ENCODE measurements at regions not wholly inside any gene's neighbourhood (a gene's known extent, or its start where the extent isn't known, plus 50 kb on each side); places are given as distances from the start of the nearest gene placed in this dataset.
"Not testable (repeated sequence)": the region's sequence is repeated elsewhere in the genome, so short reads cannot be mapped to it uniquely, and the experiment has no call there.

DNA sequence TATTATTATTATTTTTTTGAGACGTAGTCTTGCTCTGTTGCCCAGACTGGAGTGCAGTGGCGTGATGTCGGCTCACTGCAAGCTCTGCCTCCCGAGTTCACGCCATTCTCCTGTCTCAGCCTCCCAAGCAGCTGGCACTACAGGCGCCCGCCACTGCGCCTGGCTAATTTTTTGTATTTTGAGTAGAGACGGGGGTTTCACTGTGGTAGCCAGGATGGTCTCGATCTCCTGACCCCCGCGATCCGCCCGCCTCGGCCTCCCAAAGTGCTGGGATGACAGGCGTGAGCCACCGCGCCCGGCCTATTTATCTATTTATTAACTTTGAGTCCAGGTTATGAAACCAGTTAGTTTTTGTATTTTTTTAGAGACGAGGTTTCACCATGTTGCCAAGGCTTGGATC is 3901.0 kb upstream of the OR11H1 start:
- intact Hi-C loops (cut with DNase I); DNase-seq (ENCODE audit: low spot score): not testable (repeated sequence)

DNA sequence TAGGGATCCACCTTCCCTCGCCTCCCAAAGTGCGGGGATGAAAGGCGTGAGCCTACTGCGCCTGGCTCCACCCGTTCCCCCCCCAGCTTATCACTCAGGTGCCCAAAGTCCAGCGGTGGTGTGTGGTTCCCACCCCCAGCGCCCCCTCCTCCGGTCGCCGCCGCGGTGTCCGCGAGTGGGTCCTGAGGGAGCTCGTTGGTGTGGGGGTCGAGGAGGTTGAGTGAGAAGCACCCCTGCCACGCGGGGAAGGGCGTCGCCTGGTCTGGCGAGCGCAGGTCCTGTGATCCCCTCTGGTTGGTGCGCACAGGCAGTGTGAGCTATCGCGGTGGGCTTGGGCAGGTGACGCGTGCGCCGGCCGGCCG is 3900.6 kb upstream of the OR11H1 start:
- intact Hi-C loops (cut with DNase I), result no loop called here
- DNase-seq (ENCODE audit: low spot score), result peak; percentile 83

DNA sequence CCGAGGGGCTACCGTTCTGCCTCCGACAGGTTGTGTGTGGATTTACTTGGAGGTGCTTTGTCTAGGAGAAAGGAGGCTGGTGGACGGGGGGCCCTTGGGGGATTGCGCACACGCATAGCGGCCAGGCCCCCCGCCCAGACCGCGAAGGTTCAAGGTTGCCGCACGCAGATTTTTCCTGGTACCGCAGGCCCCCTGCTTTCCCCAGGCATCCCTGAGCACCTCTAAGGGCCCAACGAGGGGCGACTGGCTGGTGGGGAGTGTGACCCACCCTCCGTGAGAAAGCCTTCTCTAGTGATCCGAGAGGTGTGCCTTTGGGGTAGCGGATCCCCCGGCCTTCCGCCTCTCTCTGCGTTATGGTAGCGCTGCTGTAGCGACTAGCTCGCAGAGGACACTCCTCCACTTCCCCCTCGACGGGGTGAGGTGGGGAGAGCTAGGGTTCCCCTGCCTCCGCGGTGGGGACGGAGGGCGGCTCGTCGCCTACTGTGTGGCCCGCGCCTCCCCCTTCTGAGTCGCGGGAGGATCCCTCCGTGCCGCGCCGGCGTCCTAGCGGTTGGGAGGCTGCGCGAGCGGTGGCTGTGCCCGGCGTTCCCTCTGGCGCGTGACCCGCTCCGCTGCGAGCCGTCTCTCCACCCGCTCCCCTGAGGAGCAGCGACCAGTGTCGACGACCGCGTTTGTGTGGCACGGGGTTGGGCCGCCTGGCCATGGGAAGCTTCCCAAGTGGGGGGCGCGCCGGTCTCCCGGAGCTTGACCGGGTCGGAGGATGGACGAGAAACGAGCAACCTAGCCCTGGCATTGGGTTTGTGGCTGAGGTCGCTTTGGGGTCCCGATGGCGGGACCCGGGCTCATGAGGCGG is 3900.0 kb upstream of the OR11H1 start:
- intact Hi-C loops (cut with DNase I), result no loop called here
- DNase-seq (ENCODE audit: low spot score), result peak; percentile 85

DNA sequence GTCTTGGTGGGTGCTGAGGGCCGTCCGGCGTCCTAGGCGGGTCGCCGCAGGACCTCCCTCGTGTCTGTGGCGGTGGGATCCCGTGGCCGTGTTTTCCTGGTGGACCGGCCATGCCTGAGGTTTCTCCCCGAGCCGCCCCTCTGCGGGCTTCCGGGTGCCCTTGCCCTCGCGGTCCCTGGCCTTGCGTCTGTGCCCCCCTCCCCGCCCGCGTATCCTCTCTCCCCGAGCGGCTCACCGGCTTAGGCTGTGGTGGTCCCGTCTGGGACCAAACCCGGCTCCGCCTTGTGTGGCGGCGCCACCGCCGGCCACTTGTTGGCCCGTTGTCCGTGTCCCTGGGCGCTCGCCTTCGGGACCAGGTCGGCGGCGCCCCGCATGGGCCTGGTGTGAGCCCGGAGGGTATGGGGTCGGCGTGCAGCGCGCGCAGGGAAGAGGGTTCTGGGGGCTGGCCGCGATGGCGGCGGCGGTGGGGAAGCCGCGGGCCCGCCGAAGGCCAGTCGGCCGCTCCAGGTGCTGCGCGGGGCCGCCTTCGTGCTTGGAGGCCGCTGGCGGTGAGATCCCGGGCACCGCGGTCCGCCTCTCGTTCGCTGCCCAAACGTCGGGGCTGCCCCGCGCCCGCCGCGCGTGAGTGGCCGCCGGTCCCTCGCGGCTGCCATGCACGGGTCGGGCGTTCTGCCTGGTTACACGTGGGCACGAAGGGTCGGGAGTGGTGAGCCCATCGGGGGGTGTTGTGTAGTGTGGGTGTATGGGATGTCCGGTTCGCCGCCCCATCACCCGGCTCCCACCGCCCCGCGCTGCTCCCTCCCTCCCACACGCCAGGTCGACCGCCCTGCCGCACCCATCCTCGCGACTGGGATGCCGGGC is 3899.1 kb upstream of the OR11H1 start:
- intact Hi-C loops (cut with DNase I), result no loop called here
- peak; percentile 85 for DNase-seq (ENCODE audit: low spot score)

DNA sequence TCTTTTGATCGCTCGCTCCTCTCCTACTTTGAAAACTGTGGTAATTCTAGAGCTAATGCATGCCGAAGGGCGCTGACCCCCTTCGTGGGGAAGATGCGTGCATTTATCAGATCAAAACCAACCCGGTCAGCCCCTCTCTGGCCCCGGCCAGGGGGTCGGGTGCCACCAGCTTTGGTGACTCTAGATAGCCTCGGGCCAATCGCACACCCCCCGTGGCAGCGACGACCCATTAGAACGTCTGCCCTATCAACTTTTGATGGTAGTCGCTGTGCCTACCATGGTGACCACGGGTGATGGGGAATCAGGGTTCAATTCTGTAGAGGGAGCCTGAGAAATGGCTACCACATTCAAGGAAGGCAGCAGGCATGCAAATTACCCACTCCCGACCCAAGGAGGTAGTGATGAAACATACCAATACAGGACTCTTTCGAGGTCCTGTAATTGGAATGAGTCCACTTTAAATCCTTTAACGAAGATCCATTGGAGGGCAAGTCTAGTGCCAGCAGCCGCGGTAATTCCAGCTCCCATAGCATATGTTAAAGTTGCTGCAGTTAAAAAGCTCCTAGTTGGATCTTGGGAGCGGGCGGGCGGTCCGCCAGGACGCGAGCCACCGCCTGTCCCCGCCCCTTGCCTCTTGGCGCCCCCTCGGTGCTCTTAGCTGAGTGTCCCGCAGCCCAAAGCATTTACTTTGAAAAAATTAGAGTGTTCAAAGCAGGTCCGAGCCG is 3898.2 kb upstream of the OR11H1 start:
- intact Hi-C loops (cut with DNase I), result no loop called here
- peak; percentile 84 for DNase-seq (ENCODE audit: low spot score)

DNA sequence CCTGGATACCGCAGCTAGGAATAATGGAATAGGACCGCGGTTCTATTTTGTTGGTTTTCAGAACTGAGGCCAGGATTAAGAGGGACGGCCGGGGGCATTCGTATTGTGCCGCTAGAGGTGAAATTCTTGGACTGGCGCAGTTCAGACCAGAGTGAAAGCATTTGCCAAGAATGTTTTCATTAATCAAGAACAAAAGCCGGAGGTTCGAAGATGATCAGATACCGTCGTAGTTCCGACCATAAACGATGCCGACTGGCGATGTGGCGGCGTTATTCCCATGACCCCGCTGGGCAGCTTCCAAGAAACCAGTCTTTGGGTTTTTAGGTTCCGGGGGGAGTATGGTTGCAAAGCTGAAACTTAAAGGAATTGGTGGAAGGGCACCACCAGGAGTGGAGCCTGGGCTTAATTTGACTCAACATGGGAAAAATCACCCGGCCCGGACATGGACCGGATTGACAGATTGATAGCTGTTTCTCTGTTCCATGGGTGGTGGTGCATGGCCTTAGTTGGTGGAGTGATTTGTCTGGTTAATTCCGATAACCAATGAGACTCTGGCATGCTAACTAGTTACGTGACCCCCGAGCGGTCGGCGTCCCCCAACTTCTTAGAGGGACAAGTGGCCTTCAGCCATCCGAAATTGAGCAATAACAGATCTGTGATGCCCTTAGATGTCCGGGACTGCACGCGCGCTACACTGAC is 3897.5 kb upstream of the OR11H1 start:
- intact Hi-C loops (cut with DNase I); DNase-seq (ENCODE audit: low spot score): not testable (repeated sequence)
